Non-pigmented ciliary epithelial cell (primary cell): ENCODE measurements at regions not wholly inside any gene's neighbourhood (a gene's known extent, or its start where the extent isn't known, plus 50 kb on each side); places are given as distances from the start of the nearest gene placed in this dataset.
"Not testable (repeated sequence)": the region's sequence is repeated elsewhere in the genome, so short reads cannot be mapped to it uniquely, and the experiment has no call there.

Experiments used
- DNase-seq: peaks from one replicate; pipeline ENCODE4 v3.0.0-alpha.2; 2010; ENCODE audit warnings: low read depth

- no peak for DNase-seq
These were observed 91.9 kb upstream of the TSPAN2 start for GRCh38 chr1:115181231-115181630.

- DNase-seq: peak; percentile 96
These were observed 90.2 kb upstream of the TSPAN2 start for GRCh38 chr1:115179397-115180079.

GRCh38 chr1:115176189-115176588 is 86.9 kb upstream of the TSPAN2 start:
- no peak for DNase-seq

- DNase-seq: no peak
These were observed 86.3 kb upstream of the TSPAN2 start for GRCh38 chr1:115175596-115175995.

GRCh38 chr1:115173151-115173550 is 83.8 kb upstream of the TSPAN2 start:
- DNase-seq: no peak

GRCh38 chr1:115172270-115172669 is 83.0 kb upstream of the TSPAN2 start:
- DNase-seq: no peak

- DNase-seq: no peak
These were observed 81.7 kb upstream of the TSPAN2 start for GRCh38 chr1:115170961-115171392.

- no peak for DNase-seq
These were observed 81.1 kb upstream of the TSPAN2 start for GRCh38 chr1:115170377-115170776.

- DNase-seq: no peak
These were observed 78.7 kb upstream of the TSPAN2 start for GRCh38 chr1:115168026-115168425.

- no peak for DNase-seq
These were observed 77.3 kb upstream of the TSPAN2 start for GRCh38 chr1:115166531-115167091.

- DNase-seq: no peak
These were observed 76.5 kb upstream of the TSPAN2 start for GRCh38 chr1:115165776-115166175.

GRCh38 chr1:115164940-115165705 is 75.8 kb upstream of the TSPAN2 start:
- DNase-seq: no peak

- DNase-seq: no peak
These were observed 75.2 kb upstream of the TSPAN2 start for GRCh38 chr1:115164484-115164883.

- DNase-seq: no peak
These were observed 71.4 kb upstream of the TSPAN2 start for GRCh38 chr1:115160728-115161127.

- DNase-seq: no peak
These were observed 70.7 kb upstream of the TSPAN2 start for GRCh38 chr1:115159958-115160357.

GRCh38 chr1:115158181-115158580 is 68.9 kb upstream of the TSPAN2 start:
- DNase-seq: no peak

GRCh38 chr1:115156826-115157468 is 67.6 kb upstream of the TSPAN2 start:
- no peak for DNase-seq

GRCh38 chr1:115153966-115154557 is 64.8 kb upstream of the TSPAN2 start:
- DNase-seq: no peak

GRCh38 chr1:115147928-115148327 is 58.6 kb upstream of the TSPAN2 start:
- DNase-seq: not testable (repeated sequence)

GRCh38 chr1:115145226-115145625 is 55.9 kb upstream of the TSPAN2 start:
- no peak for DNase-seq

GRCh38 chr1:115144176-115144575 is 54.9 kb upstream of the TSPAN2 start:
- DNase-seq: no peak

- no peak for DNase-seq
These were observed 53.3 kb upstream of the TSPAN2 start for GRCh38 chr1:115142616-115143015.

- DNase-seq: no peak
These were observed 51.8 kb upstream of the TSPAN2 start for GRCh38 chr1:115141145-115141454.
